ENCODE measurements at regions not wholly inside any gene's neighbourhood (a gene's known extent, or its start where the extent isn't known, plus 50 kb on each side); places are given as distances from the start of the nearest gene placed in this dataset.

DNA sequence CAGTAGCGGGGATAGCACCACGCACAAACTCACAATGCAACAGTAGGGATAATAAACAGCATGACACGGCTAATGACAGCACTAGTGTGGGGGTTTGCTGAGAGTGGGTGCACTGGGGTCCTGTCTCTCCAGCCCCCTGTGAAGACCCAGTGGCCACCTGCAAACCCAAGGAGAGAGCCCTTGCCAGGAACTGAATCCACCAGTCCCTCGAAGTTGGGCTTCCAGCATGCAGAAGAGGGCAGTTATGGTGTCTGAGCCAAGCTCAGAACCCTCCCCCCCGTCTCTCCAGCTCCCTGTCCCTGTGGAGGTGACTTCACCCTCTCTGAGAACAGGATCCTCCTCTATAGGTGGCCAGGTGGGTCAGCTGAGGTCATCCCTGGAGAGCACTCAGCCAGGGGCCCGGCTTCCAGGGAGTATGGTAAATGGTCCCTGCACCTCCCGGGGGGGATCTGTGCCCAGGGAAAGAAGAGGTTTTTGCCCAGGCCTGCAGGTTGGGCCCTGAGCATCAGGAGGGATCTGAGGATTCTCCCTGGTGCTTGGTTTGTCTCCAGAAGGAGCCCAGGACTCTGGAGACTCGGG lies 86.3 kb upstream of the PRR5 start:
- no peak for DNase-seq (ENCODE audit: low read depth in 2 of 3, low spot score in 2 of 3)

- no peak for DNase-seq (ENCODE audit: low read depth in 2 of 3, low spot score in 2 of 3)
Measured at GRCh38 chr22:44615146-44615545, 86.9 kb upstream of the PRR5 start.

DNA sequence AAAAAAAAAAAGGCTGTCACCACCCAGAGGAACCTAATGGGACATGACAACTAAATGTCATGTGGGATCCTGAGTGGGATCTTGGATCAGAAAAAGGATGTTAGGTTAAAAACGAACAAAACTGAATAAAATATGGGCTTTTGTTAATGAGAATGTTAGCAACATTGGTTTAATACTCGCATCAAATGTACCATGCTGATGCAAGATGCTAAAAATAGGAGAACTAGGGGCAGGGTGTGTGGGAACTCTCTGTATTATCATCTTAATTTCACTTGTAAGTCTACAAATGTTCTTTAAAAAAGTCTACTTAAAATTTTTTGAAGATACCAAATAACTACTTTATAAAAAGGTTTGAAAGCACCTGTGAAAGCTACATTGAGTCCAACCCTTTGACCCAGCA lies 88.8 kb upstream of the PRR5 start:
- no peak for DNase-seq (ENCODE audit: low read depth in 2 of 3, low spot score in 2 of 3)

DNA sequence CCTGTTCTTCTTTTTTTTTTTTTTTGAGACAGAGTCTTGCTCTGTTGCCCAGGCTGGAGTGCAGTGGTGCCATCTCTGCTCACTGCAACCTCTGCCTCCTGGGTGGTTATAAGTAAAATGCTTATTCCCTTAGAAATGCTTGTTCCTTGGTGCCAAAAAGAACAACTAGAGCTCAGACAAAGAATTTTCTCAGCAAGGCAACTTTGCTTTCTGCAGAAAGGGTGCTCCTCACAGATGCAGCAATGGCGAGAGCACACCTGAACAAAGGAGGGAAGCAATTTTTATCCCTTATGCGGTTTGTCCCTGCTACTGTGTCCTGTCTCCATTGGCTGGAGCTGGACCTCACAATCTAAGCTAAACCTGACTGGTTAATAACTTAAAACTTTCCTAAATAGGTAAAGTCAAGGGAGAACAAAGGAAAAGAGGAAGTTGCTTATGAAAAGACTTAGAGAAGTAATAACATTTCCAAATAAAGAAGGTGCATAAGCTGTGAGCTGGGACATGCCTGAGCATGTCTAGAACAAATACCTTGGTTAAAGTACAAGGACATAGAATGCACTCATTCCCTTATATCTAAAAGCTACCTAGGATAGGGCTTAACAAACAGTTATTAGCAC lies 90.0 kb upstream of the PRR5 start:
- DNase-seq (ENCODE audit: low read depth in 2 of 3, low spot score in 2 of 3) = no peak

GRCh38 chr22:44610071-44610470 lies 91.9 kb upstream of the PRR5 start:
- DNase-seq (ENCODE audit: low read depth in 2 of 3, low spot score in 2 of 3) = no peak

DNA sequence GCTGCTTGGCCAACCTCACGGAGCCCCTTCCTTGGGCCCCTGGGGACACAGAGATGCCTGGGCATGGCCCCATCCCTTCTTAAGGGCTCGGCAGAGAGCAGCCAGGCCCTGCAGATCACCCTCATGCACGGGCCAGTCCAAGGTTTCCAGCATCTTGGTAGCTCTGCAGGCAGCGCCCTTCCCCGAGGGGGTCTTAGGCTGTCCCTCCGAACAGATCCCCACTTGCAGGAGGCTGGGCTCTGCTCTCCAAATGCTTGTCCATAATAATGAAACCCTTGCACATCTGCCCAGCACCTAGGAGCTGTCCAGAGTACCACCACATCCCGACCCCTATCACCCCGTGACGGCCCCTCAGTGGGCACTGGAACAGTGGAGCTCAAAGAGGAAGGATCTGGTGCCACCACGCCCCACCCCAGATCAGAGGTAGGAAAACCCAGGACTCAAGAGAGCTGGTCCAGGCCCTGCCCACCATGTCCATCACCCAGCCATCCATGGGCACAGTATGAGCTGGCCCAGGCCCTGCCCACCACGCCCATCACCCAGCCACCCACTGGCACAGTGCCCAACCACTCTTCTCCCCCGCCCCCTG lies 92.5 kb upstream of the PRR5 start:
- no peak for DNase-seq (ENCODE audit: low read depth in 2 of 3, low spot score in 2 of 3)

GRCh38 chr22:44608597-44609399 lies 93.2 kb upstream of the PRR5 start:
- no peak for DNase-seq (ENCODE audit: low read depth in 2 of 3, low spot score in 2 of 3)

DNA sequence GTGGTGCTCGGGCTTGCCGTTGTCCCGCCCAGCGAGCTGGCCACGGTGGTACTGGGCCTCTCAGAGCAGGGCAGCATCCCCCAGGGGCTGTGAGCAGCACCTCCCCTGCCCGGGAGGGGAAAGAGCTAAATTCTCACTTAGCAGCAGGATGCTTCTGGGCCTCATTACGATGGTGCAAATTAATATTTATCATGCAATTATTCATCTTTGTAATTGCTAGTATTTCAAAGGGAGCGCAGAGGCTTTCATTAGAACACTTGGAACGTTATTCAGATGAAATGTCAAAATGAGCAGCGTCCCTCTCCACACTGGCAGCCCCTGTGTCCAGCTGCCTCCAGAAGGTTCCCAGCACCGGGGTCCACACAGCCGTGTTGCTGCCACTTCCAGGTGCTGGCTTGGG lies 95.9 kb upstream of the PRR5 start:
- DNase-seq (ENCODE audit: low read depth in 2 of 3, low spot score in 2 of 3) = no peak

- DNase-seq (ENCODE audit: low read depth in 2 of 3, low spot score in 2 of 3) = no peak
Measured at GRCh38 chr22:44605486-44605885, 96.5 kb upstream of the PRR5 start.

- no peak for DNase-seq (ENCODE audit: low read depth in 2 of 3, low spot score in 2 of 3)
Measured at GRCh38 chr22:44604991-44605390, 97.0 kb upstream of the PRR5 start.

GRCh38 chr22:44604455-44604854 lies 97.5 kb upstream of the PRR5 start:
- DNase-seq (ENCODE audit: low read depth in 2 of 3, low spot score in 2 of 3) = no peak

GRCh38 chr22:44603767-44604166 lies 98.2 kb upstream of the PRR5 start:
- no peak for DNase-seq (ENCODE audit: low read depth in 2 of 3, low spot score in 2 of 3)

- DNase-seq (ENCODE audit: low read depth in 2 of 3, low spot score in 2 of 3) = no peak
Measured at GRCh38 chr22:44601725-44602124, 100.3 kb upstream of the PRR5 start.

- no peak for DNase-seq (ENCODE audit: low read depth in 2 of 3, low spot score in 2 of 3)
Measured at GRCh38 chr22:44601189-44601588, 100.8 kb upstream of the PRR5 start.

DNA sequence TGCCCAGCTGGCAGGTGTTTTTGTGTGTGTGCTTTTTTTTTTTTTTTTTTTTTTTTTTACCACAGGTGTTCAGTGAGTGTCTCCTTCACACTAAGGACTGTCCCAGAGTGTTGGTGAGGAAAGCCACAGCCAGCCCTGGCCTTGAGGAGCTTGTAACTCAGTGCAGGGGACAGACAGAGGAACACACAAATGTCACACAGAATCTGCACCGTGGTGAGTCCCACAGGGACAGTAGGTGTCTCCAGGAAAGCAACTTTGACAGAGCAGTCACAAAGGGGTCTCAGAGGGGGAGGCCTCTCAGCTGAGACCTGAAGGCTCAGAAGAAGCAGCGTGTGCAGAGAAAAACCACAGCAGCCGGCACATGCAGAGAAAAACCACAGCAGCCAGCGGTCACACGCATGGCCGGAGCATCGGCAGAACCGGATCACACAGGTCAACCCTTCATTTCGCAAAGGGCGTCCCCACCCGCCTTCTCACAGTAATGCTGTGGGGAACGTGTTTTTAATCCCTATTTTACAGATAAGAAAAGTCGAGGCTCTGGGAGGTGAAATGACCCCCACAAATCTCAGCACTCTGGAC lies 101.7 kb upstream of the PRR5 start:
- no peak for DNase-seq (ENCODE audit: low read depth in 2 of 3, low spot score in 2 of 3)

- DNase-seq (ENCODE audit: low read depth in 2 of 3, low spot score in 2 of 3) = no peak
Measured at GRCh38 chr22:44599500-44600140, 101.6 kb upstream of the RTL6 start.

DNA sequence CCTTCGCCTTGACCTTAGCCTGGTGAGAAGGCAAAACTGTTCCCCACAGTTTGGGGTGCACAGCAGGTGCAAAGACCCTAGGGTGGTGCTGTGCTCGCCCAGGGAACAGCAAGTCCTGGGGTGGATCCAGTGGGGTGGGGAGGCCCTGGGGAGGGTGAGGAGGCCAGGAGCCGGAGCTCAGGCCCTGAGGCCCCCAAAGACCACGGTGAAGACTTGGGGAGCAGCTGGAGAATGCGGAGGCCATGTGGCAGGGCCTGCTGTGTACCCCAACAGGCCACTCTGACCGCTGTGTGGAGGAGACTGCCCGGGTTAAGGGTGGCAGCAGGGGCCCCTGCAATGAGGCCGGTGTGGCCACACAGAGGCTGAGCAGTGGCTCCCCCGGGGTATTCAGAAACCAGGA lies 101.1 kb upstream of the RTL6 start:
- DNase-seq (ENCODE audit: low read depth in 2 of 3, low spot score in 2 of 3) = no peak

DNA sequence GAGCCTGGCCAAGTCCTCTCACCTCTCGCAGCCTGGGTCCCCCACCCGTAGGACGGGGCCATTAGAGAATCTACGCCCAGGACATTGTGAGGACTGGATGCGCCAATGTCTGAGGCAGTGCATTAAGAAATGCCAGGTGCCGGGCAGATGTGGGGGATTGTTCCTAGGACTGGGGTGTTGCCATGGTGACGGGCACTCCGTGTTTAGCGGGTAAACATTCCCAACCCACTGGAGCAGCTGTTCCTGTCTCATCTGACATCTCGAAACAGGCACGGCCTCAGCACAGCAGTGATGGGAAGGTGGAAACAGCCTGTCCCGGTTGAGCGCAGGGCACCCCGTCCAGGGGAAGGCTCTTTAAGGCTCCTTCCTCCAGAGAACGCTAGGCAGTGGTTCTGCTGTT lies 99.6 kb upstream of the RTL6 start:
- DNase-seq (ENCODE audit: low read depth in 2 of 3, low spot score in 2 of 3) = no peak

- DNase-seq (ENCODE audit: low read depth in 2 of 3, low spot score in 2 of 3) = no peak
Measured at GRCh38 chr22:44596396-44597125, 98.5 kb upstream of the RTL6 start.

DNA sequence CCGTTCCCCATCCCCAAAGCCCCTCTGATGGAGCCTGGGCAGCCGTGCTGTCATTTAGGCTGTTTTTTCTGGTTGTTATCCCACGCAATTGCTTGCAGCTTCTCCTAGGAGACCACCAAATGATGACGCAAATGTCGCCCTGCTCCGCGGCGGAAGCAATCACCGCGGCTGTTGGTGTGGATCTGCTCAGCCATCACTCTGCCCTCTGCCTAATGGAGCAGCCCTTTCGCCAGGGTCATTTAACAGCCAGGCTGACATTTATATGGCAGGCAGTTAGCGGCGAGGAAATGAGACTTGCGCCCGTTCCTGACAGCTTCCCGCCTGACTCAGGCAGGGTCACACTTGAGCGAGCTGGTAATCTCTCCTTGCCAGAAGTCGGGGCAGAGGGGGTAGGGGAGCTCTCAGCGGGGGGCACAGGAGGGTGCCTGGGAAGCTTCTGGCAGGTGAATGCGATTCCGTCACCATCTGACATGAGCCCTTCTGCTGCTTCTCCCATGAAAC lies 97.9 kb upstream of the RTL6 start:
- peak in 1 of 3 experiments; percentile 2 for DNase-seq (ENCODE audit: low read depth in 2 of 3, low spot score in 2 of 3)

Measured in activated CD8-positive, alpha-beta memory T cell treated with anti-CD3 and anti-CD28 coated beads for 48 hours (primary cell).